ENCODE measurements at regions not wholly inside any gene's neighbourhood (a gene's known extent, or its start where the extent isn't known, plus 50 kb on each side); places are given as distances from the start of the nearest gene placed in this dataset.
"Not testable (repeated sequence)": the region's sequence is repeated elsewhere in the genome, so short reads cannot be mapped to it uniquely, and the experiment has no call there.

DNA sequence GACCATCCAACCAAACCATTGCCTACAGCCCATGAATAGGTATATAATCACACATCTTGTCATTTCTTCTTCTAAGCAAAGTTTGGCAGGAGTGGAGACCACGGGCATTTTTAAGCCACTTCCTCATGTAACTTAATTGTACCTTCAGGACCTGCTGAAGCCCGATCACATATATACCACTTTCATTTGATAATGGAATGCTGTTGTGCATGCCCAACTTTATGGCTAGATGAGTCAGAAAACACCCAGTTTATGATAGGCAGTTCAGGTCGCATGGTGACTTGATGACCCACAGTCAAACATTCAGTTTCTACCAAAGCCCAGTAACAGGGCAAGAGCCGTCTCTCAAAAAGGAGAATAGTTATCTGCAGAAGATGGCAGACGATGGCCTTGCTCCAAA lies 2295.0 kb upstream of the ACO1 start:
- ChIA-PET POLR2A (no interaction called here), CTCF (no interaction called here)
- no peak for DNase-seq (ENCODE audit: extremely low spot score)
- no peak for TF ChIP-seq CTCF (IDR thresholded peaks at IDR 0.05; ENCODE audit: control extremely low read depth, extremely low read depth, low read depth, missing control alignments)

DNA sequence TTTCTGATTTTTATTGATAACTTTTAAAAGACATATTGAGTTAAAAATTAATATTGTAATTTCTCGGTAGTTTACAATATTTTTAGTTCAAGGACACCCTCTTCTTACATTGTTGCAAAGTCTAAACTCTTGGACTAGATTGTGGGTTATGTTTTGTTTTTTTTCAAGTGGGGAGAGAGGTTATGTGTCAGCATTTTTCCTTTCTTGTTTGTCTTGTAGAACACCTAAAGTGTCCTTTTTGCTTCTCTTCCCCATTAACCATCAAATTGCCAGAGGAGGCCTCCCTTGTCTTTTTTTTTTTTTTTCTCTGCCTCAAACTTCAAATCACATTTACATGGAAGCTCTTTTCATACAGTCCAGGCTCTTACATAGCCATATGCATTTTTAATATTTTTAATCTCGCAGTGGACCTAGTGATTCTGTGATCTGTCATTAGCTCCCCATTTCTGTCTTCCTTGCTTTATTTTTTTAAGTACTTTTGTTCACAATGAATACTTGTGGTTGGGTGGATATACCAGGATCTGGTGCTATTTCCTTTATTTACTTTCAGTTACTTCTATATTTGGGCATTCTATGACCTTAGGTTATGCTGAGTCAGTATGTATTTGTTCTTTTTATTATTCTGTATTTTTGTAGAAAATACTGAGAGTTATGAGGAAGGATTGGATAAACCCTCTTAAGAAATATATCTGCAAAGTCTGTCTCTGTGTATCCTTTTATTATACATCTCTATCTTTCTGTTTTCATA lies 2280.6 kb upstream of the ACO1 start:
- ChIA-PET POLR2A (no interaction called here), CTCF (no interaction called here)
- DNase-seq (ENCODE audit: extremely low spot score) = no peak
- TF ChIP-seq CTCF (IDR thresholded peaks at IDR 0.05; ENCODE audit: control extremely low read depth, extremely low read depth, low read depth, missing control alignments) = no peak

- POLR2A ChIA-PET; DNase-seq (ENCODE audit: extremely low spot score); CTCF ChIA-PET: not testable (repeated sequence)
These were observed 2277.3 kb upstream of the ACO1 start for GRCh38 chr9:30107134-30107533.

DNA sequence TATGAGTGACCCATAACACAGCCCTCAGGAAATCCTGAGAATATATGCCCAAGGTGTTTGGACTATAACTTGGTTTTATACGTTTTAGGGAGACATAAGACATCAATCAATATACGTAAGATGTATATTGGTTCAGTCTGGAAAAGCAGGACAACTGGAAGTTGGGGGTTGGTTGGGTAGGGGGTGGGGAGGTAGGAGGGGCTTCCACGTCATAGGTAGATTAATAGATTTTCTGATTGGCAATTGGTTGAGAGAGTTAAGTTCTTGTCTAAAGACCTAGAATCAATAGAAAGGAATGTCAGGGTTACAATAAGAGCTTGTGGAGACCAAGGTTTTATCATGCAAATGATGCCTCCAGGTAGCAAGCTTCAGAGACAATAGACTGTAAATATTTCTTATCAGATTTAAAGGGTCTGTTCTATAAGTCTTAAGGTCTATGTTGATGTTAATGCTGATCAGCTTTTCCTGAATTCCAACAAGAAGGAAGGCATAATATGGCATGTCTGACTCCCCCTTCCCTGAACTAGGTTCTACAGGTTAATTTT lies 2267.7 kb upstream of the ACO1 start:
- TF ChIP-seq CTCF (IDR thresholded peaks at IDR 0.05; ENCODE audit: control extremely low read depth, extremely low read depth, low read depth, missing control alignments) = no peak
- no peak for DNase-seq (ENCODE audit: extremely low spot score)
- POLR2A ChIA-PET = no interaction called here
- CTCF ChIA-PET = no interaction called here

GRCh38 chr9:30120666-30121065 lies 2263.8 kb upstream of the ACO1 start:
- ChIA-PET CTCF (no interaction called here), POLR2A (no interaction called here)
- TF ChIP-seq CTCF (IDR thresholded peaks at IDR 0.05; ENCODE audit: control extremely low read depth, extremely low read depth, low read depth, missing control alignments) = no peak
- DNase-seq (ENCODE audit: extremely low spot score) = no peak

GRCh38 chr9:30121611-30122010 lies 2262.8 kb upstream of the ACO1 start:
- TF ChIP-seq CTCF (IDR thresholded peaks at IDR 0.05; ENCODE audit: control extremely low read depth, extremely low read depth, low read depth, missing control alignments) = no peak
- POLR2A ChIA-PET = no interaction called here
- CTCF ChIA-PET = no interaction called here
- no peak for DNase-seq (ENCODE audit: extremely low spot score)

- ChIA-PET POLR2A (no interaction called here), CTCF (no interaction called here)
- DNase-seq (ENCODE audit: extremely low spot score) = no peak
- TF ChIP-seq CTCF (IDR thresholded peaks at IDR 0.05; ENCODE audit: control extremely low read depth, extremely low read depth, low read depth, missing control alignments) = no peak
These were observed 2258.6 kb upstream of the ACO1 start for GRCh38 chr9:30125881-30126280.

All from GM10248 (cell line).